ENCODE measurements at regions not wholly inside any gene's neighbourhood (a gene's known extent, or its start where the extent isn't known, plus 50 kb on each side); places are given as distances from the start of the nearest gene placed in this dataset.
"Not testable (repeated sequence)": the region's sequence is repeated elsewhere in the genome, so short reads cannot be mapped to it uniquely, and the experiment has no call there.

DNA sequence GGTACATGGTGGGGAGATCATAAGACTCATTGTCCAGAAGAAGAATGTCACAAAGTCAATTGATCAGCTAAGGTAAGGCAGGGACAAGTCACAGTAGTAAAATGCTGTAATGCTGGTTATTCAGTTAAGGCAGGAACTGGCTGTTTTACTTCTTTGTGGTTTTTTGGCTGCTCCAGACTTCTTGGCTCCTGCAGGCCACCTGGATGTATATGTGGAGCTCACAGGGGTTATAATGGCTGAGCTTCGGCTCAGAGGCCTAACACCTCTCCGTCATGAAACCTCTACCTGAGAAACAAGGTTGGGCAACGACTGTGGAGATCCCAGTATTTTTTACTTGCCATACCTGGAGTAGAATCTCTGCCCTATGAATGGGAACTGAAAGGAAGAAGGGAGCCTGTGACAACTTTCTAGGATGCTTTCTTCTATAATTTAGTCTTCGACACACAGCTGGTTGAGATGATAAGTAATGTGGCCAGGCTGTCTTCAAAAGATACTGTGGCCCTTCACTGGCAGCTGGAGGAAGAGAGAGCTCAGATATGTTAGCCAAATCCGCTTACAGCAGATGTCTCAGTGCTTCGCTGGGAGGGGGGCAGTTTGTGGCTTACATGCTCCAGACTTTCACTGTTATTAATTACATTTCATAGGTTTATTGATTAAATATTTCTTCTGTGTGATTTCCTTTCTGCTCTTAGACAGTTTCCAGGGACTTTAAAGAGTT lies 887.8 kb downstream of the IGSF11 start:
- no peak for DNase-seq

DNA sequence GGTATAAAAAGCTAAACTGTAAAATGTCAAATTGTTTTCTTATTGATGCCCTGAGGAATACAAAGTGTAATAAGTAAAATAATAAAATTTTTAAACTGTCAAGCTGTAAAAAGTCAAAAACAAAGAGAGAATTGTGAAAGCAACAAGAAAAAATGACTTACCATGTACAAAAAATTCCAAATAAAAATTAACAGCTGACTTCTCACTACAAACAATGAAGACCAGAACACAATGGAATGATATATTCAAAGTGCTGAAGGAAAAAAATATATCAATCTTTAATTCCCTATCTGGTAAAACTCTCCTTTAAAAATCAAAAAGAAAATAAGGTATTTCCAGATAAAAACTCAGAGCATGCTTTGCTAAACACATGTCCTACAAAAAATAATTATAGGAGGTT lies 883.5 kb downstream of the IGSF11 start:
- DNase-seq = no peak

- not testable (repeated sequence) for DNase-seq
Measured at GRCh38 chr3:118162627-118163588, 871.7 kb downstream of the IGSF11 start.

DNA sequence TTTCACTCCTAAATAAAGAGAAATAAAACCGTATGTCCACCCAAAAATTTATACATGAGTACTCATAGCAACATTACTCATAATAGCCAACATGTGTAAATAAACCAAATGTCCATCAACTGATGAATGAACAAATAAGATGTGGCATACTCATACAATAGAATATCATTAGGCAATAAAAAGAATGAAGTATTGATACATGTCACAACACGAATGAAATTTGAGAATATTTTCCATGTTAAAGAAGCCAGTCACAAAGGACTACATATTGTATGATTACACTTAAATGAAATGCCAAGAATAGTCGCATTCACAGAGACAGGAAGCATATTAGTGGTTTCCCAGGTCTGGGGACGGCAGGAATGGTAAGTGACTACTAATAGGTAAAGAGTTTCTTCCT lies 869.2 kb downstream of the IGSF11 start:
- DNase-seq = no peak

GRCh38 chr3:118167571-118167970 lies 867.1 kb downstream of the IGSF11 start:
- DNase-seq = no peak

DNA sequence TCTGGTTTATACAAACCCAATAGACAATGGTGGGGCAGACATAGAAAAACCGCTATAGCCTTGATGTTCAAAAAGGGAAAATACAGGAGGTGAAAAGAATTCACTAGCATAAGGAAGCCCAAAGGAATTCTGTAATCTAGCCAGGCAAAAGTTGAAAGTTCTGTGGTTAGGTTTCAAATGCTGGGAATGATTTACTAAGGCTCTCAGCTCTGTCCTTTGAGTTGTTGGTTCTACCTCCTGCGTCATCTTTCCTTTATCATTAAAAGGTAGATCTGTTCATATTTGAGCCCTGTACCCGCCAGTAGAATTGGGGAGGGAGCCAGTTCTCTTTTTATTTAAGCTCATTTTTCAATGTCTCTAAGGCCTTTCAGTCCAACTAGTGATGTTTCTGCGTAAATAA lies 866.5 kb downstream of the IGSF11 start:
- DNase-seq = no peak

DNA sequence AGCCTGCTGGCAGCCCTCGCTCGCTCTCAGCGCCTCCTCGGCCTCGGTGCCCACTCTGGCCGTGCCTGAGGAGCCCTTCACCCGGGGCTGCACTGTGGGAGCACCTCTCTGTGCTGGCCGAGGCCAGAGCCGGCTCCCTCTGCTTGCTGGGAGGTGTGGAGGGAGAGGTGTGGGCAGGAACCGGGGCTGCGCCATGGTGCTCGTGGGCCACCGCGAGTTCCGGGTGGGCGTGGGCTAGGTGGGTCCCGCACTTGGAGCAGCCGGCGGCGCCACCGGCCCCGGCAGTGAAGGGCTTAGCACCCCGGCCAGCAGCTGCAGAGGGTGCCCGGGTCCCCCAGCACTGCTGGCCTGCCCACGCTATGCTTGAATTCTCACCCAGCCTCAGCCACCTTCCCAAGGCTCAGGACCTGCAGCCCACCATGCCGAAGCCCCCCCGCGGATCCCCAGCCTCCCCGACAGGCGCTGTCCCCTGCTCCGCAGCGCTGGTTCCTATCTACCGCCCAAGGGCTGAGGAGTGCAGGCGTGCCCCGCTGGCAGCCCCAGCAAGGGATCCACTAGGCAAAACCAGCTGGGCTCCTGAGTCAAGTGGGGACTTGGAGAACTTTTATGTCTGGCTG lies 863.3 kb downstream of the IGSF11 start:
- DNase-seq = no peak

GRCh38 chr3:118180853-118181252 lies 853.8 kb downstream of the IGSF11 start:
- DNase-seq = no peak

DNA sequence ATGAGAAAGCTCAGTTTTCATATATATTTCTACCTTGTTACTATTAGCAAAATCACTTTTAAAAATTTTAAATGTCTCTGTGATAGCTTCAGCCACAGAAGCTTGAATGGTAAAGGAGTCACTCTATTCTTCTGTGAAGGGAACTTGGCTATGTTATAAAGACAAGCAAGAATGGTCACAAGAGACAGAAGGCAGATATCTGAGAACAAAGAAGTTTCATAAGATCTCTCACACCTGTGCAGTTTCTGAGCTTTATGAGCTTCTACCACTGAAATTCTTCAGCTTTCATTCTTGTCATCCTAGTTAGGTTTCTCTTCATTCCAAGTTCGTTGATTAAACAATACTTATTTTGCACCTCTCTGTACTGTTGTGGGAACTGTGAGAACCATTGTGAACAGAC lies 853.4 kb downstream of the IGSF11 start:
- DNase-seq = no peak

DNA sequence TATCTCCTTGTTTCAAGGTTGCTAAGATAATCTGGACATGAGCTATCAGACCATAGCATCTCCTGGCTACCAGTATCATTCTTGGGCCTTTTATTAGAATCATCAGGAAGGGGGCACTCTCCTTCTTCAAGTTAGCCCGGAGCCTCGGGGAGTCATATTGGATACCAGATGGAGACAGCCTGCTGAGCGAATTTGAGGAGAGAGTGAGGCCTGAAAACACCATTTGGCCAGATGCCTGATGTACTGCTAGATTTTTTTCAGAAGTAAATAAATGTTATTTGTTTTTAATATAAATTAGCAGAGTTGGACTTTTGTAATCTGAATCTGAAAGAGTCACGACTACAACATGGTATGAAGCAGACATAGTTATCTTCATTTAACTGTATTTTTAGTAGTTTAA lies 848.6 kb downstream of the IGSF11 start:
- DNase-seq = no peak

DNA sequence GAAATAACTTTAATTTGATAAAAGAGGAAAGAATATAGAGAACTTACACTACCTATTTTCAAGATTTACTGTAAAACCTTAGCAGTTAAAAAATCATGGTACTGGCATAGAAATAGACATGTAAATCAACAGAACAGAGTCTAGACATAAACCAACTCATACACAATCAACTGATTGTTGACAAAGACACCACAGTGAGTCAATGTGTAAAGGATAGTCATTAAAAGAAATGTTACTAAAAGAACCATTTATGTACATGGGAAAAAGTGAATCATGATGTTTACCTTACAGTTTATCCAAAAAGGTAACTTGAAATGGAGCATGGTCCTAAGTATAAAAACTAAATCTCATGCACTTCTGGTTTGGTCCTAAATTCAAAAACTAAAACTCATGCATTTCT lies 847.4 kb downstream of the IGSF11 start:
- DNase-seq = no peak

- DNase-seq = no peak
Measured at GRCh38 chr3:118196183-118196582, 838.5 kb downstream of the IGSF11 start.

DNA sequence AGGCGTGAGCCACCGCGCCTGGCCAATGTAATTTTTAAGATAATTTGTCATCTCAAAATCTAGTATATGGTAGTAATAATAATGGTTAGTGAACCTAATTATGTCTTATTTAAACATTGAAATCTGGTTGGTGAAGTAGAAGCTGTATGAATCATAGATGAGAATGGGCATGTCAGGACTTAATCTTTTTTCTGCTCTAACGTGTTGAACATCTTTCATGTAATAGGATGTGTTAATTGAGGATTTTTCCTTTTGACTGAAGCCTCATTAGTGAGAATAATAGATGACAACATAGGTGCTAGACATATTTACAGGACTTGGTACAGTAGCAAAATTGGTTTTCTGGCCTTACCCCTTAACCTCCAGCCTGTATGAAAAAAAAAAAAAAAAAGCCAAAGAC lies 835.6 kb downstream of the IGSF11 start:
- no peak for DNase-seq

DNA sequence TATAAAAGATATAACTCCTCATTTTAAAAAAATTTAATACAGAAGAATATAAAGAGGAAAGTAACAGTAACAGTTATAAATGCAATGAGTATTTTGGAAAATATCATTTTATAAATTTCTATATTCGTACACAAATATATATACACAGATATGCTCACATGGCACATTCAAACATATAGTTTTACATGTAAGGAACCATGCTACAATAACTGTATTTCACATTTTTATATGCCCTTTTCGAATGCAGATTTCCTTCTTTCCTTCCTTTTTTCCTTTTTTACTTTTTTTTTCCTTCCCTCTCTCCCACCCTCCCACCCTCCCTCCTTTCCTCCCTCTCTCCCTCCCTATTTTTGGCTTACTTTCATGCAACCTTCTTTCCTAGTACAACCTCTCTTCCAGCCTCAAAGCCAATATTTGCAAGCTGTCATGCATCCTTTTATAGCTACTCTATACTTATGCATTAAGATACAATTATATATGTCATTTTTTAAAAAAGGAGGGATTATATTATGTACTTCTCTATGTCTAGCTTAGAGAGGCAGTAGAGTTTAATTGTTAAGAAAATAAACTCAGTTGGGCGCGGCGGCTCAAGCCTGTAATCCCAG lies 830.5 kb downstream of the IGSF11 start:
- no peak for DNase-seq

- no peak for DNase-seq
Measured at GRCh38 chr3:118207271-118207670, 827.4 kb downstream of the IGSF11 start.

DNA sequence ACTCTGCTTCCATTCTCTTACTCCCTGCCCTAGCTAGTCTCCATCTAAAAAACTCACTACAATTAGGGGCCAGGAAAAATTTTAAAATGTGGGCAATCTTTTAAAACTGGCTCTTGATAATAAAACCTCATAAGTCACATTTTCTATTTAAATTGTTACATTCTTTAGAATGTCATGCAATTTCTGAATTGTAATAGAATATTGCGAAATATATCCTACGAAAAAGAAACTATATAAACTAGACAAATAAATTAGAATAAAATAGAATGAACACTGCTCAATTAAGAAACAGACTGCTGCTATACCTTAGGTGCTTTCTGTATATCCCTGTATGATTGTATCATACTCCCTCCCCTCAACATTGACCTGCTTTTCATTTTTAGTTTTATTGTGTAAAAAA lies 826.0 kb downstream of the IGSF11 start:
- DNase-seq = no peak

DNA sequence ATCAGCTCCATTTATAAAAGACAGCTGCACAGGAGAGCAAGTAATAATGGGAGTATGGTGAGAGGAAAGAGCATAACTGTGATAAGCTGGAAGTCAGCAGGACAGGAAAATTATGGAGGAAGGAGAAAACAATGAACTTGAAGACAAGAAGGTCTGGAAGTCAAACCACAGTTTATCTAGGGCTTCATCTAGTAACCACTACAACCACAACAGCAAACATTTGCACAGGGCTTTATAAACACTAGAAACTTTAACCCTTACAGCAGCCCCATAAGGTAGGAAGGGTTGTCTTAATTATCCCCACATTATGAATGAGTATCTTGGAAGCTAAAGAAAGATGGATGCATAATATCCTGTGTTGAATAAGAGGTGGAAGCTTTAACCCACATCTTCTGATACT lies 820.8 kb downstream of the IGSF11 start:
- DNase-seq = no peak

DNA sequence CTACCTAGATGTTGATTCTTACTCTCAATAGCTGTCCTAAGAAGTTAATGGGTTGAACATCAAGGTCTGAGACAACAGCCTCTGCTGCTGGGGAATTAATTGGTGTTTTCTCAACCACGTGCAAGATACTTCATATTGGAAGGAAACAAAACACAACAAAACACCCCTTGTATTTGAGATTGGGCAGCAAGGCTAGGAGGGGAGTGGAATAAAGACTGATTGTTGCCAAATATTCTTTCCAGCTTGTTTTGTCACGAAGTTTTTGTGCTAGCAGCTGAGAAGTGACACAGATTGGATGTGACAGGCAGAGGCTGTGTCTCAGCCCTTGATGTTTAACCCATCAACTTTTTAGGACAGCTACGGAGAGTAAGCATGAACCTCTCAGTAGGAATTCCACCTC lies 808.4 kb downstream of the IGSF11 start:
- DNase-seq = no peak

DNA sequence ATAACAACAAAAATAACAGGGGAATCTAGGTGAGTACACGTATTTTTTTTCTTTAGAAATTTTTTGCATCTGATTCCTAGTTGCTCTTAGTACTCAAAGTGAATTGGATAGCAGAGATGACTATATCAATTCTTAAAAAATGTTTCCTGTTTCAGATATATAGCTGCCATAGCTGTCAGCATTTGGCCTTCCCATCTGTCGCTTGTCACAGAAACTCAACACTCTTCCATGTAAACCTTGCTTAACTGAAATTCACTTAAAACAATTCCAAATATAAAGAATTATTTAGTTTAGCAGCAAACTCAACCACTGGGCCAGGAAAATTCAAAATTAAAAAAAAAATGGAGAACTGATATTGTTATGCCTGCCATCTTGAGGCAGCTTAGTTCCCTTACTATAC lies 807.5 kb downstream of the IGSF11 start:
- DNase-seq = no peak

DNA sequence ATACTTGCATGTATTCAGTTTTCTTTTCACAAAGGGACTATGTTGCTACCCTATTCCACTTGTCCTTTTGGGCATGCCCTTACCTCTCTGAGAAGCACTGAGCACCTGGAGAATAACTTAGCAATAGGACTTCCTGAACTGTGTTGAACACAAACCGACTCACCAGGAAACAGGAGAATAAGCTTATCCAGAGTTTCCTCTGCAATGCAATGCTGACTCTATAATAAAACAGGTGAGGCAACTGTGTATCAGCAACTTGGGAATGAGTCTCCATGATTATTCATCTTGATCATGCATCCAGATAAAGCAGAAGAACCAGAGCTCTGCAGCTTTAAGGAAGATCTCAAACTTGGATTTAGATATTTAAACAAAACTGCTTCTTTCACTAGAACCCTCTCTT lies 806.5 kb downstream of the IGSF11 start:
- DNase-seq = no peak

- DNase-seq = no peak
Measured at GRCh38 chr3:118229196-118229595, 805.5 kb downstream of the IGSF11 start.

- DNase-seq = no peak
Measured at GRCh38 chr3:118231578-118231977, 803.1 kb downstream of the IGSF11 start.

DNA sequence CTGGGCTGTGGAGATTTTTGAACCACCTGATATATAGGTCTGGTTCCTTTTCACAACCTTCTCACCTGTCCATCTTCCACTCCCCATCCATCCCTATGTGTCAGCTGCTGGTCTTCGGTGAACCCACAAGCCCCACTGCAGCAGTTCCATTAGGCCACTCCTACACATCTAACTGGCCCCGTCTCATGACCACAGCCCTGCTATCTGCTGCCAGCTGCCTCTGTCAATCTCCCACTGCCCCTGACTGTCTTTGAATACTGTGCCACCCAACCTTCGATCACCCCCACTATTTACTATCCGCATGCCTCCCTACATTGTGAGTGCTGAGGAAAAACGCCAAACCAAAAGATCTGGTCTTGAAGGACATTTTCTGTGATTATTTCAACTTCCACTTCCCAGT lies 795.4 kb downstream of the IGSF11 start:
- no peak for DNase-seq

All from SW 1271 (cell line).